ENCODE measurements at regions not wholly inside any gene's neighbourhood (a gene's known extent, or its start where the extent isn't known, plus 50 kb on each side); places are given as distances from the start of the nearest gene placed in this dataset.

GRCh38 chrX:4905576-4905975, 1192.1 kb upstream of the PRKX start:
- TF ChIP-seq EP300 (IDR thresholded peaks at IDR 0.05) (no peak), POLR2AphosphoS5 (IDR thresholded peaks at IDR 0.05) (no peak), POLR2A (IDR thresholded peaks at IDR 0.05) (no peak)
- TF ChIP-seq, protein P1, sequence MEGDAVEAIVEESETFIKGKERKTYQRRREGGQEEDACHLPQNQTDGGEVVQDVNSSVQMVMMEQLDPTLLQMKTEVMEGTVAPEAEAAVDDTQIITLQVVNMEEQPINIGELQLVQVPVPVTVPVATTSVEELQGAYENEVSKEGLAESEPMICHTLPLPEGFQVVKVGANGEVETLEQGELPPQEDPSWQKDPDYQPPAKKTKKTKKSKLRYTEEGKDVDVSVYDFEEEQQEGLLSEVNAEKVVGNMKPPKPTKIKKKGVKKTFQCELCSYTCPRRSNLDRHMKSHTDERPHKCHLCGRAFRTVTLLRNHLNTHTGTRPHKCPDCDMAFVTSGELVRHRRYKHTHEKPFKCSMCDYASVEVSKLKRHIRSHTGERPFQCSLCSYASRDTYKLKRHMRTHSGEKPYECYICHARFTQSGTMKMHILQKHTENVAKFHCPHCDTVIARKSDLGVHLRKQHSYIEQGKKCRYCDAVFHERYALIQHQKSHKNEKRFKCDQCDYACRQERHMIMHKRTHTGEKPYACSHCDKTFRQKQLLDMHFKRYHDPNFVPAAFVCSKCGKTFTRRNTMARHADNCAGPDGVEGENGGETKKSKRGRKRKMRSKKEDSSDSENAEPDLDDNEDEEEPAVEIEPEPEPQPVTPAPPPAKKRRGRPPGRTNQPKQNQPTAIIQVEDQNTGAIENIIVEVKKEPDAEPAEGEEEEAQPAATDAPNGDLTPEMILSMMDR (IDR thresholded peaks at IDR 0.05), result no peak

Measured in sigmoid colon (tissue), 4 donors.